HL-60 (cell line): ENCODE measurements at regions not wholly inside any gene's neighbourhood (a gene's known extent, or its start where the extent isn't known, plus 50 kb on each side); places are given as distances from the start of the nearest gene placed in this dataset.

Source experiments
- CTCF ChIP-seq: IDR thresholded peaks from one replicate; pipeline ENCODE4 v1.5.1; 2011; ENCODE audit warnings: low read length, control low read depth, inconsistent platforms; ENCODE audit not compliant: insufficient read depth
- GABPA ChIP-seq: IDR thresholded peaks from 2 replicates; pipeline ENCODE4 v1.6.1; 2012; ENCODE audit warnings: low read depth
- POLR2AphosphoS5 ChIP-seq: IDR thresholded peaks from 2 replicates; pipeline ENCODE4 v1.6.1; 2012; ENCODE audit warnings: low read depth
- REST ChIP-seq: IDR thresholded peaks from 2 replicates; pipeline ENCODE4 v1.6.1; 2012; ENCODE audit warnings: low read depth; ENCODE audit not compliant: insufficient replicate concordance
- SPI1 ChIP-seq: IDR thresholded peaks from 2 replicates; pipeline ENCODE4 v1.6.1; 2012; ENCODE audit warnings: low read depth, mild to moderate bottlenecking, borderline replicate concordance

GRCh38 chr2:64915510-64915900 is 73.7 kb upstream of the SLC1A4 start:
- no peak for TF ChIP-seq CTCF
- TF ChIP-seq POLR2AphosphoS5, result no peak
- TF ChIP-seq REST, result no peak
- no peak for TF ChIP-seq SPI1
- TF ChIP-seq GABPA, result no peak
